HCT116 (cell line): ENCODE measurements at regions not wholly inside any gene's neighbourhood (a gene's known extent, or its start where the extent isn't known, plus 50 kb on each side); places are given as distances from the start of the nearest gene placed in this dataset.

Source experiments
- ATAC-seq: fragments of 200-7000 bp; cut with Tn5 transposase; 2 replicates; pipeline ENCODE4 v1.9.1; 2020; ENCODE audit warnings: mild to moderate bottlenecking, moderate library complexity
- BruUV-seq: library from RNA; stranded (reverse); fragments of 400-500 nt; replicated peaks from 2 replicates; lab custom pipeline; 2021; lab: Mats Ljungman, UMichigan
- CTCF ChIA-PET: fragments of 300-600 bp; sonication (Branson Sonifier 250); formaldehyde crosslinking; loops from one replicate; lab custom pipeline; 2021; ENCODE audit warnings: antibody characterized with exemption; lab: Charles Lee
- POLR2A ChIA-PET: fragments of 300-600, 350-600 bp; sonication (Branson Sonifier 250); formaldehyde crosslinking; loops from one replicate; lab custom pipeline; 2021; ENCODE audit warnings: antibody characterized with exemption; lab: Charles Lee
- RAD21 ChIA-PET, 2 experiments: fragments of 300-600 bp; sonication (Branson Sonifier 250); formaldehyde crosslinking; loops; one replicate each; lab custom pipeline; 2023; ENCODE audit warnings: low total read pairs in 2 of 2; ENCODE audit not compliant: uncharacterized antibody in 2 of 2, unreplicated experiment in 2 of 2, low non-redundant PET in 1 of 2; lab: Charles Lee
- DNase-seq: peaks from one replicate; pipeline ENCODE4 v3.0.0-alpha.2; 2010; ENCODE audit warnings: low read depth, low spot score
- H2AFZ ChIP-seq: fragments of 200-600 bp; shearing (Covaris generic), sonication (generic); 2 replicates; pipeline ENCODE4 v1.6.1; 2017; ENCODE audit warnings: low read depth, mixed run types, mixed read lengths, antibody characterized with exemption, low read length; ENCODE audit not compliant: poor library complexity, severe bottlenecking
- H3K27ac ChIP-seq: 2 replicates; pipeline ENCODE4 v1.5.1; 2012; ENCODE audit warnings: low read depth, low read length
- H3K27me3 ChIP-seq: fragments of 200-600 bp; sonication (generic); 2 replicates; pipeline ENCODE4 v1.6.1; 2016; ENCODE audit warnings: mixed run types, low read length, mixed read lengths; ENCODE audit not compliant: insufficient read depth
- H3K36me3 ChIP-seq, 2 experiments: fragments of 200-500 bp in 1 of 2; fragments of 200-600 bp in 1 of 2; sonication (Bioruptor generic) in 1 of 2; sonication (generic) in 1 of 2; 2 replicates each; pipeline versions ENCODE4 v1.5.1 to v1.6.1; 2014 to 2016; ENCODE audit warnings: low read length in 2 of 2, inconsistent platforms in 1 of 2, mixed read lengths in 1 of 2, mixed run types in 1 of 2; ENCODE audit not compliant: insufficient read depth in 2 of 2, control insufficient read depth in 1 of 2
- H3K4me1 ChIP-seq, 2 experiments: fragments of 200-600 bp in 1 of 2; sonication (generic) in 1 of 2; 2 replicates each; pipeline versions ENCODE4 v1.5.1 to v1.6.1; 2012 to 2017; ENCODE audit warnings: low read length in 2 of 2, inconsistent platforms in 1 of 2, mild to moderate bottlenecking in 1 of 2, mixed read lengths in 1 of 2, mixed run types in 1 of 2, moderate library complexity in 1 of 2; ENCODE audit not compliant: insufficient read depth in 2 of 2, control insufficient read depth in 1 of 2
- H3K4me2 ChIP-seq: fragments of 200-600 bp; sonication (generic); 2 replicates; pipeline ENCODE4 v1.6.1; 2017; ENCODE audit warnings: mixed run types, low read length, mixed read lengths
- H3K4me3 ChIP-seq, 2 experiments: fragments of 200-600 bp in 1 of 2; sonication (generic) in 1 of 2; replicated peaks in 1 of 2; 2 replicates each; pipeline ENCODE4 v1.5.1; 2011 to 2016; ENCODE audit warnings: low read length in 2 of 2, control low read depth in 1 of 2, low read depth in 1 of 2, mild to moderate bottlenecking in 1 of 2, mixed read lengths in 1 of 2, mixed run types in 1 of 2
- H3K79me2 ChIP-seq: fragments of 200-600 bp; sonication (generic); 2 replicates; pipeline ENCODE4 v1.6.1; 2017; ENCODE audit warnings: mild to moderate bottlenecking, mixed run types, low read length, moderate library complexity, mixed read lengths; ENCODE audit not compliant: insufficient read depth
- H3K9ac ChIP-seq: fragments of 200-600 bp; sonication (generic); 2 replicates; pipeline ENCODE4 v1.6.1; 2016; ENCODE audit warnings: low read length, mixed read lengths
- H3K9me2 ChIP-seq: fragments of 200-600 bp; sonication (generic), shearing (Covaris generic); 2 replicates; pipeline ENCODE4 v1.6.1; 2017; ENCODE audit warnings: mixed run types, mild to moderate bottlenecking, moderate library complexity; ENCODE audit not compliant: insufficient read depth
- H3K9me3 ChIP-seq, 2 experiments: fragments of 200-500 bp in 1 of 2; fragments of 200-600 bp in 1 of 2; sonication (Bioruptor generic) in 1 of 2; sonication (generic) in 1 of 2; 2 replicates each; pipeline ENCODE4 v1.6.1; 2014 to 2017; ENCODE audit warnings: low read length in 2 of 2, mixed read lengths in 2 of 2, inconsistent platforms in 1 of 2, low read depth in 1 of 2, mild to moderate bottlenecking in 1 of 2, mixed run types in 1 of 2, moderate library complexity in 1 of 2; ENCODE audit not compliant: control insufficient read depth in 1 of 2, insufficient read depth in 1 of 2
- H4K20me1 ChIP-seq: fragments of 200-600 bp; sonication (generic), shearing (Covaris generic); 2 replicates; pipeline ENCODE4 v1.6.1; 2017; ENCODE audit warnings: mixed run types, mild to moderate bottlenecking, moderate library complexity; ENCODE audit not compliant: insufficient read depth
- CBX3 ChIP-seq: IDR thresholded peaks from 2 replicates; pipeline ENCODE4 v1.6.1; 2012; ENCODE audit warnings: low read depth
- CEBPB ChIP-seq: IDR thresholded peaks from 2 replicates; pipeline ENCODE4 v1.6.1; 2012; ENCODE audit warnings: low read depth
- ELF1 ChIP-seq: IDR thresholded peaks from 2 replicates; pipeline ENCODE4 v1.6.1; 2012; ENCODE audit warnings: low read depth, borderline replicate concordance
- EZH2 ChIP-seq: fragments of 200-600 bp; sonication (generic); IDR thresholded peaks from 2 replicates; pipeline ENCODE4 v1.6.1; 2017; ENCODE audit warnings: antibody characterized with exemption, mixed run types
- EZH2phosphoT487 ChIP-seq: fragments of 200-600 bp; IDR thresholded peaks from 2 replicates; pipeline ENCODE4 v1.6.1; 2018; ENCODE audit warnings: antibody characterized with exemption, borderline replicate concordance
- FOSL1 ChIP-seq: IDR thresholded peaks from 2 replicates; pipeline ENCODE4 v1.6.1; 2012; ENCODE audit warnings: low read depth
- POLR2AphosphoS5 ChIP-seq: IDR thresholded peaks from 2 replicates; pipeline ENCODE4 v1.6.1; 2011; ENCODE audit warnings: mild to moderate bottlenecking, low read depth, low read length, moderate library complexity
- RAD21 ChIP-seq: IDR thresholded peaks from 2 replicates; pipeline ENCODE4 v1.6.1; 2012; ENCODE audit warnings: low read depth, mild to moderate bottlenecking
- SP1 ChIP-seq: IDR thresholded peaks from 2 replicates; pipeline ENCODE4 v1.6.1; 2012; ENCODE audit warnings: low read depth
- TCF7L2 ChIP-seq: IDR thresholded peaks from 2 replicates; pipeline ENCODE4 v1.7.0; 2011; ENCODE audit warnings: borderline replicate concordance, inconsistent platforms; ENCODE audit not compliant: insufficient read depth, insufficient read length; ENCODE audit errors: extremely low read depth
- ZFX ChIP-seq: fragments of 450-650 bp; IDR thresholded peaks from 2 replicates; pipeline ENCODE4 v1.6.1; 2017
- intact Hi-C: fragments of 100-400 bp; cut with micrococcal nuclease; formaldehyde crosslinking; loops from 2 replicates; pipeline ENCODE4 v1.10.0; 2022
- TF ChIP-seq, protein P1 (sequence below), 3 experiments: fragments of 200-600 bp in 1 of 3; sonication (generic) in 1 of 3; IDR thresholded peaks in 2 of 3; conservative IDR thresholded peaks in 1 of 3; 2 replicates each; pipeline ENCODE4 v1.5.1; 2012 to 2017; ENCODE audit warnings: low read depth in 2 of 3, low read length in 2 of 3, antibody characterized with exemption in 1 of 3, borderline replicate concordance in 1 of 3, control low read depth in 1 of 3, mild to moderate bottlenecking in 1 of 3, mixed read lengths in 1 of 3, mixed run types in 1 of 3, moderate library complexity in 1 of 3; ENCODE audit not compliant: insufficient read depth in 1 of 3
- TF ChIP-seq, protein P2 (sequence below): IDR thresholded peaks from 2 replicates; pipeline ENCODE4 v1.6.1; 2012

DNA sequence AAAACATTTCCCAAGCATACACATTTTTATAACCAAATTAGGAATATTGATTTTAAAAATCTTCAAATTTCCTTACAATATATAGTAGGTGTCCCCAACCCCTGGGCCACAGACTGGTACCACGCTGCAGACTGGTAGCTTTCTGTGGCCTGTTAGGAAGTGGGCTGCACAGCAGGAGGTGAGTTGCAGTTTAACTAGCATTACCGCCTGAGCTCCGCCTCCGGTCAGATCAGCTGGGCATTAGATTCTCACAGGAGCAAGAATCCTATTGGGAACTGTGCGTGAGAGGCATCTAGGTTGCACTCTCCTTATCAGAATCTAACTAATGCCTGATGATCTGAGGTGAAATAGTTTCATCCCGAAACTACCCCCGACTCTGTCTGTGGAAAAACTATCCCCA, 62.1 kb downstream of the ZWINT start:
- Histone ChIP-seq H3K9ac (no peak overlapping the region), H3K27ac (no peak overlapping the region), H3K4me3 (no peak overlapping the region), H3K9me2 (no peaks in the 10 kb centered on the region), H3K27me3 (no peaks in the 10 kb centered on the region), H3K9me3 (peaks cover 0 to 4% of the 10 kb centered on the region in 2 experiments; a peak in 2 of 4 replicates), H3K36me3 (no peaks in the 10 kb centered on the region), H3K4me1 (no peaks in the 10 kb centered on the region), H2AFZ (no peak overlapping the region), H4K20me1 (no peaks in the 10 kb centered on the region), H3K79me2 (no peaks in the 10 kb centered on the region), H3K4me2 (no peak overlapping the region)
- ChIA-PET CTCF (no interaction called here), POLR2A (no interaction called here), RAD21 (no interaction called here)
- no TSS peak for BruUV-seq
- no peak for ATAC-seq
- no peak for TF ChIP-seq ZFX
- DNase-seq, result no peak
- intact Hi-C loops, result no loop called here

DNA sequence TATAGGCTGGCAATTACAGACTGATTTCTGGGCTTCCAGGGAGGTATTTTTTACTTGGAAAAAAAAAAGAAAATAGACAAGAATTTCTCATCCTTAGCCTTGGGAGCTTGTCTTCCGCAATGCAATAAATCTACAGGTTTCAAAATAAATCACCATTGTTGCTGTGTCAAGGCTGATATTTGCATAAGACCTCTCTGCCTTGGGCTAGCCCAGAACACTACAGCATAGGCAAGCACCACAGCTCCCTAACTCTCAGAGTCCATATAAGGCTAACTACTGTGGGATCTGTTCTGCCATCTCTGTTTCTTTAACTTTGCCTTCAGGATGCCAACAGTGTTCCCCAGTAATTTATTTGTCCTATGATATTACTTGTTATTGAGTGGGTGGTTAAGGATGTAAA, 64.4 kb downstream of the ZWINT start:
- H2AFZ ChIP-seq, result no peak overlapping the region
- ChIA-PET POLR2A (no interaction called here), CTCF (no interaction called here), RAD21 (no interaction called here)
- no peaks in the 10 kb centered on the region for H3K79me2 ChIP-seq
- no peaks in the 10 kb centered on the region for H4K20me1 ChIP-seq
- TF ChIP-seq RAD21, result no peak
- TF ChIP-seq EZH2, result no peak
- TF ChIP-seq ELF1, result no peak
- intact Hi-C loops, result no loop called here
- H3K36me3 ChIP-seq, result no peaks in the 10 kb centered on the region
- no peak overlapping the region for H3K9ac ChIP-seq
- H3K9me3 ChIP-seq, result peaks cover 0 to 4% of the 10 kb centered on the region in 2 experiments; a peak in 3 of 4 replicates
- no peak for ATAC-seq
- H3K27ac ChIP-seq, result no peak overlapping the region
- H3K4me2 ChIP-seq, result no peak overlapping the region
- no peaks in the 10 kb centered on the region for H3K4me1 ChIP-seq
- H3K4me3 ChIP-seq, result no peak overlapping the region
- H3K9me2 ChIP-seq, result no peaks in the 10 kb centered on the region
- H3K27me3 ChIP-seq, result no peaks in the 10 kb centered on the region
- BruUV-seq, result no TSS peak
- no peak for DNase-seq

DNA sequence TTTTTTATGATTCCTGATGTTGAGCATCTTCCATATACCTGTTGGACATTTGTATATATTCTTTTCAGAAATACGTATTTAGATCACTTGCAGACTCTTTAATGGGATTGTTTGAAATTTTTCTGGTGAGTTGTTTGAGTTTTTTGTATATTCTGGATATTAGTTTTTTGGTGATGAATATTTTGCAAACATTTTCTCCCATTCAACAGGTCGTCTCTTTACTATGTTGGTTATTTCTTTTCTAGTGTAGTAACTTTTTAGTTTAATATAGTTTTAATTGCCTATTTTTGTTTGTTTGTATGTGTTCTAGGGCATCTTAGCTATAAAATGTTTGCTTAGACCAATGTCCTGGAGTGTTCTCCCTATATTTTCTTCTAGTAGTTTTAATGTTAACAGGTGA, 72.7 kb downstream of the ZWINT start:
- Histone ChIP-seq H3K9ac (no peak overlapping the region), H3K36me3 (no peaks in the 10 kb centered on the region), H3K4me1 (no peaks in the 10 kb centered on the region), H3K27ac (no peak overlapping the region), H4K20me1 (no peaks in the 10 kb centered on the region), H3K4me2 (no peak overlapping the region), H3K9me3 (peaks cover 0 to 15% of the 10 kb centered on the region in 2 experiments; a peak in 2 of 4 replicates), H3K9me2 (no peaks in the 10 kb centered on the region), H3K79me2 (no peaks in the 10 kb centered on the region), H3K27me3 (no peaks in the 10 kb centered on the region), H3K4me3 (no peak overlapping the region), H2AFZ (no peak overlapping the region)
- RAD21 ChIA-PET, result no interaction called here
- DNase-seq (no peak), ATAC-seq (no peak)
- POLR2A ChIA-PET, result no interaction called here
- intact Hi-C loops, result no loop called here
- CTCF ChIA-PET, result no interaction called here
- no TSS peak for BruUV-seq
- TF ChIP-seq POLR2AphosphoS5 (no peak), TCF7L2 (no peak), FOSL1 (no peak), ZFX (no peak), SP1 (no peak), CEBPB (no peak), CBX3 (no peak), EZH2phosphoT487 (no peak)
- TF ChIP-seq, protein P1, sequence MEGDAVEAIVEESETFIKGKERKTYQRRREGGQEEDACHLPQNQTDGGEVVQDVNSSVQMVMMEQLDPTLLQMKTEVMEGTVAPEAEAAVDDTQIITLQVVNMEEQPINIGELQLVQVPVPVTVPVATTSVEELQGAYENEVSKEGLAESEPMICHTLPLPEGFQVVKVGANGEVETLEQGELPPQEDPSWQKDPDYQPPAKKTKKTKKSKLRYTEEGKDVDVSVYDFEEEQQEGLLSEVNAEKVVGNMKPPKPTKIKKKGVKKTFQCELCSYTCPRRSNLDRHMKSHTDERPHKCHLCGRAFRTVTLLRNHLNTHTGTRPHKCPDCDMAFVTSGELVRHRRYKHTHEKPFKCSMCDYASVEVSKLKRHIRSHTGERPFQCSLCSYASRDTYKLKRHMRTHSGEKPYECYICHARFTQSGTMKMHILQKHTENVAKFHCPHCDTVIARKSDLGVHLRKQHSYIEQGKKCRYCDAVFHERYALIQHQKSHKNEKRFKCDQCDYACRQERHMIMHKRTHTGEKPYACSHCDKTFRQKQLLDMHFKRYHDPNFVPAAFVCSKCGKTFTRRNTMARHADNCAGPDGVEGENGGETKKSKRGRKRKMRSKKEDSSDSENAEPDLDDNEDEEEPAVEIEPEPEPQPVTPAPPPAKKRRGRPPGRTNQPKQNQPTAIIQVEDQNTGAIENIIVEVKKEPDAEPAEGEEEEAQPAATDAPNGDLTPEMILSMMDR (IDR thresholded peaks at IDR 0.05 in 2 of 3, conservative IDR thresholded peaks at IDR 0.05 in 1 of 3; ENCODE audit: borderline replicate concordance in 1 of 3, insufficient read depth in 1 of 3, low read depth in 2 of 3, low read length in 2 of 3), result no peak
- TF ChIP-seq, protein P2, sequence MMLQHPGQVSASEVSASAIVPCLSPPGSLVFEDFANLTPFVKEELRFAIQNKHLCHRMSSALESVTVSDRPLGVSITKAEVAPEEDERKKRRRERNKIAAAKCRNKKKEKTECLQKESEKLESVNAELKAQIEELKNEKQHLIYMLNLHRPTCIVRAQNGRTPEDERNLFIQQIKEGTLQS, result no peak
